GM12878 (cell line): ENCODE measurements at regions not wholly inside any gene's neighbourhood (a gene's known extent, or its start where the extent isn't known, plus 50 kb on each side); places are given as distances from the start of the nearest gene placed in this dataset.

Source experiments
- ATF7 ChIP-seq: fragments of 450-650 bp; IDR thresholded peaks from 2 replicates; pipeline ENCODE4 v1.6.1; 2016; ENCODE audit warnings: low read depth, mild to moderate bottlenecking
- CHD4 ChIP-seq: fragments of 200-600 bp; sonication (generic); IDR thresholded peaks from 2 replicates; pipeline ENCODE4 v1.6.1; 2016; ENCODE audit warnings: mild to moderate bottlenecking
- E2F4 ChIP-seq: IDR thresholded peaks from 2 replicates; pipeline ENCODE4 v1.6.1; 2012; ENCODE audit warnings: low read depth, low read length, improper control_type of control experiment
- FOS ChIP-seq: IDR thresholded peaks from 3 replicates; pipeline ENCODE4 v1.6.1; 2011; ENCODE audit warnings: borderline replicate concordance; ENCODE audit not compliant: insufficient read length; ENCODE audit errors: extremely low read depth
- HDGF ChIP-seq: fragments of 450-650 bp; IDR thresholded peaks from 2 replicates; pipeline ENCODE4 v1.6.1; 2016; ENCODE audit warnings: antibody characterized with exemption
- JUNB ChIP-seq: IDR thresholded peaks from 2 replicates; pipeline ENCODE4 v1.6.1; 2016; ENCODE audit warnings: antibody characterized with exemption, mild to moderate bottlenecking
- MTA3 ChIP-seq: IDR thresholded peaks from 2 replicates; pipeline ENCODE4 v1.6.1; 2012; ENCODE audit warnings: low read length, inconsistent platforms, borderline replicate concordance
- NBN ChIP-seq: fragments of 450-650 bp; IDR thresholded peaks from 2 replicates; pipeline ENCODE4 v1.6.1; 2016
- NR2C2 ChIP-seq: IDR thresholded peaks from 2 replicates; pipeline ENCODE4 v1.6.1; 2011; ENCODE audit warnings: borderline replicate concordance, low read depth; ENCODE audit not compliant: control insufficient read depth, insufficient read length
- NR2F1 ChIP-seq: fragments of 450-650 bp; conservative IDR thresholded peaks from 2 replicates; pipeline ENCODE4 v1.6.1; 2017; ENCODE audit warnings: mild to moderate bottlenecking
- PAX5 ChIP-seq: IDR thresholded peaks from 2 replicates; pipeline ENCODE4 v1.6.1; 2011; ENCODE audit warnings: low read depth, low read length, borderline replicate concordance
- PBX3 ChIP-seq: IDR thresholded peaks from 2 replicates; pipeline ENCODE4 v1.6.1; 2011; ENCODE audit warnings: mild to moderate bottlenecking, low read depth, low read length, moderate library complexity; ENCODE audit not compliant: insufficient replicate concordance
- PKNOX1 ChIP-seq: fragments of 450-650 bp; IDR thresholded peaks from 2 replicates; pipeline ENCODE4 v1.6.1; 2016; ENCODE audit warnings: mild to moderate bottlenecking
- POLR2A ChIP-seq: IDR thresholded peaks from 2 replicates; pipeline ENCODE4 v1.6.1; 2011; ENCODE audit warnings: low read depth, mild to moderate bottlenecking, low read length
- POU2F2 ChIP-seq: IDR thresholded peaks from 3 replicates; pipeline ENCODE4 v1.6.1; 2011; ENCODE audit warnings: low read depth, mild to moderate bottlenecking, low read length, borderline replicate concordance
- RAD51 ChIP-seq: fragments of 450-650 bp; IDR thresholded peaks from 2 replicates; pipeline ENCODE4 v1.6.1; 2016; ENCODE audit warnings: moderate library complexity, mild to moderate bottlenecking, inconsistent platforms
- RCOR1 ChIP-seq: conservative IDR thresholded peaks from 2 replicates; pipeline ENCODE4 v1.6.1; 2012; ENCODE audit warnings: low read depth, low read length, improper control_type of control experiment
- RELA ChIP-seq: fragments of 450-650 bp; IDR thresholded peaks from 2 replicates; pipeline ENCODE4 v1.8.0; 2014; ENCODE audit warnings: borderline replicate concordance; ENCODE audit not compliant: partially characterized antibody
- SIN3A ChIP-seq: IDR thresholded peaks from 2 replicates; pipeline ENCODE4 v1.6.1; 2012; ENCODE audit warnings: low read depth, low read length, improper control_type of control experiment
- SMARCA5 ChIP-seq: fragments of 450-650 bp; IDR thresholded peaks from 2 replicates; pipeline ENCODE4 v1.6.1; 2017; ENCODE audit warnings: mild to moderate bottlenecking
- SP1 ChIP-seq: IDR thresholded peaks from one replicate; pipeline ENCODE4 v1.6.1; 2011; ENCODE audit warnings: low read depth, low read length
- SUZ12 ChIP-seq: fragments of 200-600 bp; sonication (generic); IDR thresholded peaks from one replicate; pipeline ENCODE4 v1.6.1; 2018; ENCODE audit warnings: antibody characterized with exemption, mild to moderate bottlenecking; ENCODE audit not compliant: unreplicated experiment
- TCF3 ChIP-seq: IDR thresholded peaks from 2 replicates; pipeline ENCODE4 v1.6.1; 2012; ENCODE audit warnings: low read depth, mild to moderate bottlenecking, low read length, borderline replicate concordance; ENCODE audit not compliant: insufficient read depth
- TCF7 ChIP-seq: IDR thresholded peaks from 2 replicates; pipeline ENCODE4 v1.6.1; 2014; ENCODE audit warnings: antibody characterized with exemption, borderline replicate concordance
- YBX1 ChIP-seq: fragments of 450-650 bp; IDR thresholded peaks from 2 replicates; pipeline ENCODE4 v1.6.1; 2016; ENCODE audit warnings: antibody characterized with exemption
- ZBTB4 ChIP-seq: fragments of 450-650 bp; formaldehyde crosslinking; IDR thresholded peaks from 2 replicates; pipeline ENCODE4 v1.4.0; 2022; ENCODE audit warnings: mild to moderate bottlenecking, moderate library complexity
- ZNF384 ChIP-seq: IDR thresholded peaks from 2 replicates; pipeline ENCODE4 v1.6.1; 2012; ENCODE audit warnings: low read depth, mild to moderate bottlenecking, low read length, improper control_type of control experiment, borderline replicate concordance

GRCh38 chr6:11833626-11834592 is 55.3 kb upstream of the ADTRP start (continued):
- TF ChIP-seq PBX3 (peak; percentile 14), MTA3 (peak; percentile 97), POLR2A (peak; percentile 41; the same call in 1 of the 2 replicates), RAD51 (peak; percentile 52; the same call in 1 of the 2 replicates), SIN3A (no peak), NR2F1 (peak; percentile 69), TCF7 (peak; percentile 62), HDGF (no peak), FOS (no peak), NR2C2 (no peak), RCOR1 (no peak), JUNB (peak; percentile 94), TCF3 (peak; percentile 99), PAX5 (peak; percentile 95), PKNOX1 (peak; percentile 39; the same call in 1 of the 2 replicates), ZNF384 (no peak), CHD4 (no peak), SP1 (peak; percentile 90), ZBTB4 (CRISPR knock-in tag) (no peak), NBN (peak; percentile 43; the same call in 1 of the 2 replicates), RELA (peak; percentile 98), SUZ12 (no peak), ATF7 (peak; percentile 94), POU2F2 (peak; percentile 93), YBX1 (no peak), SMARCA5 (no peak), E2F4 (no peak)
